PFSK-1 (cell line): ENCODE measurements at regions not wholly inside any gene's neighbourhood (a gene's known extent, or its start where the extent isn't known, plus 50 kb on each side); places are given as distances from the start of the nearest gene placed in this dataset.

Experiments used
- FOXP2 ChIP-seq: optimal IDR thresholded peaks from 2 replicates; pipeline ENCODE3; 2011; ENCODE audit warnings: borderline replicate concordance, control low read depth, inconsistent platforms; ENCODE audit not compliant: insufficient read depth; ENCODE audit errors: extremely low read length, extremely low read depth
- POLR2AphosphoS5 ChIP-seq: IDR thresholded peaks from 2 replicates; pipeline ENCODE4 v1.6.1; 2012; ENCODE audit warnings: low read depth, mild to moderate bottlenecking, control low read depth, low read length, moderate library complexity
- REST ChIP-seq, 2 experiments: IDR thresholded peaks; 2 replicates each; pipeline versions ENCODE4 v1.6.1 to v1.8.0; 2011 to 2012; ENCODE audit warnings: low read depth in 2 of 2, low read length in 2 of 2, control low read depth in 1 of 2, inconsistent platforms in 1 of 2, mild to moderate bottlenecking in 1 of 2, moderate library complexity in 1 of 2; ENCODE audit not compliant: insufficient read depth in 1 of 2
- SIN3A ChIP-seq: IDR thresholded peaks from 2 replicates; pipeline ENCODE4 v1.6.1; 2012; ENCODE audit warnings: mild to moderate bottlenecking, low read length, moderate library complexity, borderline replicate concordance; ENCODE audit not compliant: insufficient read depth
- TAF1 ChIP-seq: IDR thresholded peaks from 2 replicates; pipeline ENCODE4 v1.6.1; 2012; ENCODE audit warnings: low read length, control low read depth, borderline replicate concordance; ENCODE audit not compliant: insufficient read depth

GRCh38 chr5:5777013-5777412 is 354.5 kb downstream of the ICE1 start:
- no peak for TF ChIP-seq REST (IDR thresholded peaks at IDR 0.05; ENCODE audit: insufficient read depth in 1 of 2, low read depth in 2 of 2, low read length in 2 of 2)
- TF ChIP-seq TAF1, result no peak
- TF ChIP-seq POLR2AphosphoS5, result no peak
- no peak for TF ChIP-seq SIN3A
- no peak for TF ChIP-seq FOXP2

- no peak for TF ChIP-seq FOXP2
- no peak for TF ChIP-seq TAF1
- TF ChIP-seq POLR2AphosphoS5, result no peak
- no peak for TF ChIP-seq SIN3A
- no peak for TF ChIP-seq REST (IDR thresholded peaks at IDR 0.05; ENCODE audit: insufficient read depth in 1 of 2, low read depth in 2 of 2, low read length in 2 of 2)
Measured at GRCh38 chr5:5772202-5772601, 349.7 kb downstream of the ICE1 start.

- TF ChIP-seq REST (IDR thresholded peaks at IDR 0.05; ENCODE audit: insufficient read depth in 1 of 2, low read depth in 2 of 2, low read length in 2 of 2), result no peak
- TF ChIP-seq TAF1, result no peak
- TF ChIP-seq POLR2AphosphoS5, result no peak
- no peak for TF ChIP-seq FOXP2
- no peak for TF ChIP-seq SIN3A
Measured at GRCh38 chr5:5770825-5771224, 348.3 kb downstream of the ICE1 start.

DNA sequence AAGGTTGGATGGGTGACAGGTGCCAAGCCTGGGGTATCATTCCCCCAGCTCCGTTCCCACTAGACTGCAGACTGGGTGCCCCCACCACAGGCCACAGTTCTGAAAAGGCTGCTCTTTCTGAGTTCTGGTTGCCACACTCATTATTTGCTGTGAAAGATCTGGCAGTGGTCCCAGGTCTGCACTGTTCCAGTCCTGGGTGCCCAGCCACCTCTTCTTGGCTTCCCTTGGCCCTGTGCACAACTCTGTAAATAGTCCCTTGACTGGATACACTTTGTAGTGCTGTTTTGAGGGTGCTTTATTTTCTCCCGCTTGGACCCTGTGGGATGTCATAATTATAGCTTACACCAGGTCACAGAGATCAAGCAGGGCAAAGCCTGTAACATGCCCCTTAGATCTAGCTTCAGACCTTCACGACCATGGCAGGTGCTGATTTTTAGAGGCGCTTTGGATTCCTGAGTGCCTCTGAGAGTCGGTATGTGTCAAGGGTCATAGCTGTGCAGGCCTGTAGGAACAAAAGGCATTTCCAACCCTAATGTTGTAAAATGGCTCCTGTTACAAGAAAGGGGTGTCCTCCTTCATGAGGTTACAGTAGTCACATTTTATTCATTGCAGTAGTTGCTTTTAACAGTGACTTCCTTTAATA is 344.9 kb downstream of the ICE1 start:
- TF ChIP-seq POLR2AphosphoS5, result no peak

DNA sequence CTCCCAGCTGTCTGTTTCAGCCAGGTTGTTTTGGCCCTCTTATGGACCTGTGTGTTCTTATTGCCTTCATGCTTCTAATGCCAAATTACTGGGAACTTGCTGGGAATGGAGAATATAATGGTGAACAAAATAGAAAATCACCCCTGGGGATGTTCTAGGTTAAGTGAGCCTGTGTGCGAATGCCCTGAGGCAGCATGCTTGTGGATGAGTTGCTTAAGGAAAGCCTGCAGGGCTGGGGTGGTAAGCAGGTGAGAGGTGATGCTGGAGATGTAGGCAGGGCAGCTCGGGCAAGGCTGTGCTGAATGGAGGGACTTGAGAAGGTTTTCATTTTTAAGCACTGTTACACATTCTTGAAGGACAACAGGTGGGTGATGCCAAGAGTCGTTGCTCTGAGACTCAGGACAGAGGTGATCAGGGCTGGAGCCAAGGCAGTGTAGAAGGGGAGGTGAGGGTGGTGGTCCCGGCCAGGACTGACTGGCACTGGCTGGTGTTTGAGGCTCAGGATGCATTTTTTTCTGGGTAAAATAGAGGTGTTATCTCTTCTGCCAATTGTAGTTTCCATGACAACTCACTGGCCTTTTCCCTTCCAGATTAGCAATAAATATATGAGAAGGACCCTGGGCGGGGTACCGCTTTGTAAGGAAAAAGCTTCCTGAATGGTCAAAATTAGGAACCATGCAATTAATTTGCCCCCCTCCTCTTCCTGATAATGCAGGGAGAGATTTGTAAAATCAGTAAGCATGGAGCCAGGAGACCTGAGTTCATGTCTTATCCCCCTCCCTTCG is 342.8 kb downstream of the ICE1 start:
- TF ChIP-seq TAF1, result no peak
- TF ChIP-seq POLR2AphosphoS5, result no peak
- no peak for TF ChIP-seq SIN3A
- no peak for TF ChIP-seq REST (IDR thresholded peaks at IDR 0.05; ENCODE audit: insufficient read depth in 1 of 2, low read depth in 2 of 2, low read length in 2 of 2)
- no peak for TF ChIP-seq FOXP2
